Stomach (tissue), 8 donors: ENCODE measurements at regions not wholly inside any gene's neighbourhood (a gene's known extent, or its start where the extent isn't known, plus 50 kb on each side); places are given as distances from the start of the nearest gene placed in this dataset.
"Not testable (repeated sequence)": the region's sequence is repeated elsewhere in the genome, so short reads cannot be mapped to it uniquely, and the experiment has no call there.

Experiments
- DNase-seq, 2 donors: peaks; one replicate each; pipeline versions ENCODE4 v3.0.0 to v3.0.0-alpha.2; 2013 to 2019
- H3K27ac ChIP-seq, 5 donors: fragments of 200-600 bp in 4 of 5; sonication (generic) in 4 of 5; one replicate each; pipeline ENCODE4 v1.5.1; 2013 to 2019; ENCODE audit warnings: mild to moderate bottlenecking in 1 of 5, moderate library complexity in 1 of 5
- H3K27me3 ChIP-seq, 3 donors: fragments of 200-600 bp; sonication (generic); one replicate each; pipeline ENCODE4 v1.5.1; 2017 to 2019; ENCODE audit warnings: mixed run types in 1 of 3
- H3K36me3 ChIP-seq, 4 donors: fragments of 200-600 bp; sonication (generic); 1 replicate in 3 of 4; 2 replicates in 1 of 4; pipeline ENCODE4 v1.5.1; 2016 to 2019
- H3K4me1 ChIP-seq, 4 donors: fragments of 200-600 bp; sonication (generic); one replicate each; pipeline ENCODE4 v1.5.1; 2016 to 2019
- H3K4me3 ChIP-seq, 4 donors: fragments of 200-600 bp; sonication (generic) in 3 of 4; one replicate each; pipeline ENCODE4 v1.5.1; 2016 to 2019; ENCODE audit warnings: mild to moderate bottlenecking in 1 of 4
- H3K9me3 ChIP-seq, 4 donors: fragments of 200-600 bp; sonication (generic); one replicate each; pipeline ENCODE4 v1.5.1; 2016 to 2019
- EP300 ChIP-seq: sonication (generic); formaldehyde crosslinking; IDR thresholded peaks from one replicate; pipeline ENCODE4 v1.6.1; 2017; ENCODE audit warnings: antibody characterized with exemption
- POLR2A ChIP-seq, 4 donors: fragments of 450-650 bp; IDR thresholded peaks; one replicate each; pipeline ENCODE4 v1.6.1; 2016; ENCODE audit warnings: antibody characterized with exemption in 4 of 4, control low read depth in 2 of 4, mild to moderate bottlenecking in 1 of 4, moderate library complexity in 1 of 4
- POLR2AphosphoS5 ChIP-seq, 3 donors: sonication (generic); formaldehyde crosslinking; IDR thresholded peaks; one replicate each; pipeline ENCODE4 v1.6.1; 2016; ENCODE audit warnings: antibody characterized with exemption in 3 of 3
- WGBS, 5 donors: extraction: QIAGEN DNeasy Blood & Tissue Kit in 3 of 5; methylation state at CpG; one replicate each; pipeline versions ENCODE4 v1.1.5 to v1.1.7; 2013 to 2018; 5-methylcytosine and 5-hydroxymethylcytosine counted together
- intact Hi-C: fragments of 100-400 bp; cut with DNase I; formaldehyde crosslinking; loops from one replicate; pipeline ENCODE4 v1.15.1; 2023; ENCODE audit warnings: low total_unique reads
- TF ChIP-seq, protein P1 (sequence below), 7 experiments: fragments of 450-650 bp in 4 of 7; fragments of 200-600 bp in 3 of 7; sonication (generic) in 3 of 7; IDR thresholded peaks; one replicate each; pipeline ENCODE4 v1.5.1; 2016 to 2019; ENCODE audit warnings: antibody characterized with exemption in 7 of 7, control low read depth in 2 of 7, mild to moderate bottlenecking in 1 of 7
- donor health status: healthy with polysubstance abuse.
- donor health status: Bipolar disorder and iron deficiency.
- donor health status: healthy.

DNA sequence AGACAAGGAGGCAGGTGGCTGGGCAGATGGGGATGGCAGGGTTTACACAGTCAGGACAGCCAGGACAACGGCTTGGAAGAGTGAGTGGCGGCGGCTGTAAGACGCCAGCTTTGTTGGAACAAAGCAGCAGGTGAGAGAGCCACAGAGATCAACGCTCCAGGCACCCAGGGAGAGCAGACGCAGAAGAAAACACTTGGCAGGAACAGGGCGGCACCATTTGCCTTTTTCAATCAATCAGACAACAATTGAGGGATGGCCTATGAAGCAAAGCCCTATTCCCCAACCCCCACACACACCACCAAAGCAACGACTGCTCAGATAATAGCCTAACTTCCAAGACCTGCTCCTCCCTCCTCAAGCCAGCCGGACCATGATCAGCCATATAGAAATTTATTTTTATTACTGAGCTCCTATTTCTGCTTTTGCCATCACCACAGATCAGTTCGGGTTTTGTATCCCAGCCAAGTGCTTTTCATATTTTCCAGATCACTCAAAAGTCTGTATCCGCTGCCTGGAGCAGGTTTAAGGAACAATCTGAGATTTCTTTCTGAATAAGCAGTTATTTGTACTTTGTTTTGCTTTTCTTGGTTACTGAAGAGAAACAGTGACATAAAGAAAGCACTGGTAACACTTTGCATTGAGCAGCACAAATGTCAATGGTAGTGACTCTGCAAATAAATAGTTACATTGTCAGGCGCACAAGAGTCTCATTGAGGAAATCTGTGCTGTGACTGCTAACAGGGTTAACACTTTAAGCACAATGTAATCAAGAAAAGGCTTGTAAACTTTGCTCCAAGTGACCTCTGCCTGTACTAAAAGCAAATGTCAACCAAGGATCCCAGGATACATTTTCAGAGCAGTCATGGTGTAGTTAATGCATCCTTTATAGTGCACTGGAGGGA lies 81.8 kb upstream of the RBPJ start:
- Histone ChIP-seq H3K9me3 (no peaks in the 10 kb centered on the region), H3K4me1 (peaks cover 0 to 17% (median 12%) of the 10 kb centered on the region in 4 donors), H3K36me3 (no peaks in the 10 kb centered on the region), H3K27me3 (no peaks in the 10 kb centered on the region), H3K4me3 (no peak overlapping the region), H3K27ac (peak overlapping the region in 3 of 5 donors; percentile 52 to 67 (median 58))
- TF ChIP-seq EP300 = no peak
- TF ChIP-seq POLR2AphosphoS5 (IDR thresholded peaks at IDR 0.05) = no peak
- TF ChIP-seq, protein P1, sequence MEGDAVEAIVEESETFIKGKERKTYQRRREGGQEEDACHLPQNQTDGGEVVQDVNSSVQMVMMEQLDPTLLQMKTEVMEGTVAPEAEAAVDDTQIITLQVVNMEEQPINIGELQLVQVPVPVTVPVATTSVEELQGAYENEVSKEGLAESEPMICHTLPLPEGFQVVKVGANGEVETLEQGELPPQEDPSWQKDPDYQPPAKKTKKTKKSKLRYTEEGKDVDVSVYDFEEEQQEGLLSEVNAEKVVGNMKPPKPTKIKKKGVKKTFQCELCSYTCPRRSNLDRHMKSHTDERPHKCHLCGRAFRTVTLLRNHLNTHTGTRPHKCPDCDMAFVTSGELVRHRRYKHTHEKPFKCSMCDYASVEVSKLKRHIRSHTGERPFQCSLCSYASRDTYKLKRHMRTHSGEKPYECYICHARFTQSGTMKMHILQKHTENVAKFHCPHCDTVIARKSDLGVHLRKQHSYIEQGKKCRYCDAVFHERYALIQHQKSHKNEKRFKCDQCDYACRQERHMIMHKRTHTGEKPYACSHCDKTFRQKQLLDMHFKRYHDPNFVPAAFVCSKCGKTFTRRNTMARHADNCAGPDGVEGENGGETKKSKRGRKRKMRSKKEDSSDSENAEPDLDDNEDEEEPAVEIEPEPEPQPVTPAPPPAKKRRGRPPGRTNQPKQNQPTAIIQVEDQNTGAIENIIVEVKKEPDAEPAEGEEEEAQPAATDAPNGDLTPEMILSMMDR (IDR thresholded peaks at IDR 0.05) = no peak
- TF ChIP-seq POLR2A (IDR thresholded peaks at IDR 0.05) = no peak
- WGBS, 5 donors = 20 to 37% (median 32%) methylated on average over 12 of the region's 12 CpGs
- intact Hi-C loops = no loop called here
- peak in 1 of 2 donors; percentile 57 for DNase-seq

DNA sequence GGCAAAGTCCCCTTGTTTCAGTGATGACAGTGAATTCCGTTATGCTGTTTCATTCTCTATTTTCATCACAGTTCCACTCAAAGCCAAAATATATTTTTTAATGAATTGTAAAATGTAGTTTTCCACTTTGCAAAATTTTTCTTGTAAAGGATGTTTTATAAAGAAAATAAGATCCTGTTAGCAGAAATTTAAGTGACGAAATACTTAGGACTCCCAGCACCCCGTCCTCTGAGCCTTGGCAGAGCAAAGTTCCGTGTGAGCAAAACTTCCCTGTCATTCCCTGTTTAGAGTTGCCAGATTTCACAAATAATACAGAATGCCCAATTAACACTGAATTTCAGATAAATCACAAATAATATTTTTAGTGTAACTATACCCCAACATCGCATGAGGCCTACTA lies 81.0 kb upstream of the RBPJ start:
- Histone ChIP-seq H3K36me3 (no peaks in the 10 kb centered on the region), H3K9me3 (no peaks in the 10 kb centered on the region), H3K27ac (peak overlapping the region in 3 of 5 donors; percentile 29 to 67 (median 58)), H3K27me3 (no peaks in the 10 kb centered on the region), H3K4me1 (peaks cover 0 to 17% (median 12%) of the 10 kb centered on the region in 4 donors), H3K4me3 (no peak overlapping the region)
- intact Hi-C loops = no loop called here
- no peak for DNase-seq
- TF ChIP-seq, protein P1 (IDR thresholded peaks at IDR 0.05) = no peak
- TF ChIP-seq POLR2AphosphoS5 (IDR thresholded peaks at IDR 0.05) (no peak), EP300 (no peak), POLR2A (IDR thresholded peaks at IDR 0.05) (no peak)
- WGBS, 5 donors = 76 to 90% (median 79%) methylated on average over 5 of the region's 5 CpGs

DNA sequence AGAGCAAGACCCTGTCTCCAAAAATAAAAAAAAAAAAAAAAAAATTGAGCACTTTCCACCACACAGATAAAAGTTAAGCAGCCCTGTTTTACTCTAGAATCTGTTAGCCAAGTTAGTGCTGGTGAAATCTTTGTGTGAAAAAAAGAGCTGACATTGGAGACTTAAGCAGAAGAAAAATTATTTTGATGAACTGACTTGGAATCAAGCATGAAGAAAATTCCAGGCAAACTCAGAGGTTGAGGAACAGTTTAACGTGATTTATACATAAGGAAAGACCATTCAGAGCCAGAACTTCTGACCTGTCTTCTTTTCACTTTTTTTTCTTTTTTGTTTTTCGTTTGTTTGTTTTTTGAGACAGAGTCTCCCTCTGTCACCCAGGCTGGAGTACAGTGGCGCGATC lies 79.6 kb upstream of the RBPJ start:
- H3K4me3 ChIP-seq = no peak overlapping the region
- WGBS, 5 donors = 79 to 88% (median 82%) methylated on average over 4 of the region's 4 CpGs
- no peaks in the 10 kb centered on the region for H3K27me3 ChIP-seq
- intact Hi-C loops = no loop called here
- no peak overlapping the region for H3K27ac ChIP-seq
- TF ChIP-seq EP300 = no peak
- no peak for TF ChIP-seq POLR2AphosphoS5 (IDR thresholded peaks at IDR 0.05)
- TF ChIP-seq POLR2A (IDR thresholded peaks at IDR 0.05) = no peak
- TF ChIP-seq, protein P1 (IDR thresholded peaks at IDR 0.05) = no peak
- no peaks in the 10 kb centered on the region for H3K36me3 ChIP-seq
- H3K4me1 ChIP-seq = peaks cover 0 to 17% (median 12%) of the 10 kb centered on the region in 4 donors
- H3K9me3 ChIP-seq = peaks cover 0 to 3% (median 0%) of the 10 kb centered on the region in 4 donors
- no peak for DNase-seq

DNA sequence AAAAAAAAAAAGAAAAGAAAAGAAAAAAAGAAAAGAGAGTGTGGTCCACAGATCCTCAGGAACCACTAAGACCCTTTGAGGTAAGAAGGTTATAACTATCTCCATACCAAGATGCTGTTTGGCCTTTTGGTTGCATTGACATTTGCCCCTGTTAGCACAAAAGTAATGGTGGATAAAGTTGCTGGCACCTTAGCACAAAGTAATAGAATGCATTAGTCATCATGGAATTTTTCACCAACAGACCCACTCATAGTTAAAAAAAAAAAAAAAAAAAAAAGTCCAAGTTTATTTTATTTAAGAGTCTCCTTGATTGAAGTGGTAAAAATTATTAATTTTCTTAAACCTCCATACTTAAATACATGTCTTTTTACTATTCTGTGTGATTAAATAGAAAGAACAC lies 78.4 kb upstream of the RBPJ start:
- H3K4me3 ChIP-seq = no peak overlapping the region
- intact Hi-C loops = no loop called here
- H3K9me3 ChIP-seq = peaks cover 0 to 3% (median 0%) of the 10 kb centered on the region in 4 donors
- no peak for DNase-seq
- H3K27ac ChIP-seq = no peak overlapping the region
- peaks cover 0 to 17% (median 12%) of the 10 kb centered on the region in 4 donors for H3K4me1 ChIP-seq
- TF ChIP-seq EP300 (no peak), POLR2A (IDR thresholded peaks at IDR 0.05) (no peak), POLR2AphosphoS5 (IDR thresholded peaks at IDR 0.05) (no peak)
- TF ChIP-seq, protein P1 (IDR thresholded peaks at IDR 0.05) = no peak
- no peaks in the 10 kb centered on the region for H3K27me3 ChIP-seq
- H3K36me3 ChIP-seq = no peaks in the 10 kb centered on the region

DNA sequence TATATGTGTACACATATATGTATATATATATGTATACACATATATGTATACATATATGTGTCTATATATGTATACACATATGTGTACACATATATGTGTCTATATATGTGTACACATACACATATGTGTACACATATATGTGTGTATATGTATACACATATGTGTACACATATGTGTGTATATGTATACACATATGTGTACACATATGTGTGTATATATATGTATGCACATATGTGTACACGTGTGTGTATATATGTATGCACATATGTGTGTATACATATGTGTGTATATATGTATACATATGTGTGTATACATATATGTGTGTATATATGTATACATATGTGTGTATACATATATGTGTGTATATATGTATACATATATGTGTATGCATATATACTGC lies 76.7 kb upstream of the RBPJ start:
- H3K9me3 ChIP-seq, DNase-seq, H3K4me3 ChIP-seq, intact Hi-C loops, H3K36me3 ChIP-seq, H3K27me3 ChIP-seq, H3K27ac ChIP-seq: not testable (repeated sequence)
- WGBS, 5 donors = 0 to 33% (median 0%) methylated on average over 1 of the region's 1 CpG
- peaks cover 0 to 10% (median 4%) of the 10 kb centered on the region in 4 donors for H3K4me1 ChIP-seq
